B cell (primary cell): ENCODE measurements at regions not wholly inside any gene's neighbourhood (a gene's known extent, or its start where the extent isn't known, plus 50 kb on each side); places are given as distances from the start of the nearest gene placed in this dataset.

Source experiments
- ATAC-seq: fragments of 200-7000 bp; cut with Tn5 transposase; one replicate; pipeline ENCODE4 v1.10.0; 2021; ENCODE audit warnings: low read depth, mild to moderate bottlenecking, moderate number of reproducible peaks, moderate library complexity
- CTCF ChIA-PET: fragments of 350-600 bp; sonication (Branson Sonifier 250); formaldehyde crosslinking; loops from one replicate; lab custom pipeline; 2021; ENCODE audit warnings: antibody characterized with exemption, inconsistent platforms; lab: Charles Lee
- POLR2A ChIA-PET: fragments of 350-600 bp; sonication (Branson Sonifier 250); formaldehyde crosslinking; loops from one replicate; lab custom pipeline; 2021; ENCODE audit warnings: antibody characterized with exemption; lab: Charles Lee
- DNase-seq: peaks from one replicate; pipeline ENCODE4 v3.0.0; 2013
- H2AFZ ChIP-seq: 2 replicates; pipeline ENCODE4 v1.6.1; 2012; ENCODE audit warnings: mild to moderate bottlenecking, low read depth, low read length; ENCODE audit not compliant: insufficient read depth, poor library complexity, severe bottlenecking
- H3K27ac ChIP-seq, 2 donors: 1 replicate in 1 of 2; 2 replicates in 1 of 2; pipeline ENCODE4 v1.5.1; 2012 to 2013; ENCODE audit warnings: low read length in 2 of 2, mild to moderate bottlenecking in 2 of 2, moderate library complexity in 1 of 2
- H3K27me3 ChIP-seq, 4 experiments: fragments of 200-600 bp in 1 of 4; sonication (generic) in 1 of 4; replicated peaks in 1 of 4; 1 replicate in 2 of 4; 2 replicates in 2 of 4; pipeline versions ENCODE4 v1.6.1 to v1.7.0; 2013 to 2016; ENCODE audit warnings: low read length in 3 of 4, mild to moderate bottlenecking in 2 of 4, mixed read lengths in 1 of 4, moderate library complexity in 1 of 4; ENCODE audit not compliant: insufficient read depth in 4 of 4, control insufficient read depth in 3 of 4; ENCODE audit errors: control extremely low read depth in 1 of 4
- H3K36me3 ChIP-seq, 2 experiments: replicated peaks in 1 of 2; 1 replicate in 1 of 2; 2 replicates in 1 of 2; pipeline versions ENCODE4 v1.6.1 to v1.7.1; 2013; ENCODE audit warnings: low read length in 1 of 2; ENCODE audit not compliant: insufficient read depth in 2 of 2, control insufficient read depth in 1 of 2; ENCODE audit errors: control extremely low read depth in 1 of 2, extremely low read depth in 1 of 2
- H3K4me1 ChIP-seq, 2 donors: fragments of 200-600 bp in 1 of 2; sonication (generic) in 1 of 2; 1 replicate in 1 of 2; 2 replicates in 1 of 2; pipeline versions ENCODE4 v1.5.1 to v1.6.1; 2013 to 2017; ENCODE audit warnings: low read length in 2 of 2; ENCODE audit not compliant: control insufficient read depth in 2 of 2, insufficient read depth in 2 of 2
- H3K4me2 ChIP-seq: replicated peaks from 2 replicates; pipeline ENCODE3; 2012; ENCODE audit warnings: mild to moderate bottlenecking, low read depth, low read length; ENCODE audit not compliant: poor library complexity, severe bottlenecking
- H3K4me3 ChIP-seq, 5 experiments: fragments of 200-600 bp in 1 of 5; sonication (generic) in 1 of 5; 1 replicate in 3 of 5; 2 replicates in 2 of 5; pipeline versions ENCODE4 v1.5.1 to v1.7.0; 2011 to 2016; ENCODE audit warnings: low read length in 4 of 5, mild to moderate bottlenecking in 4 of 5, low read depth in 2 of 5, control low read depth in 1 of 5, moderate library complexity in 1 of 5; ENCODE audit not compliant: insufficient read depth in 1 of 5; ENCODE audit errors: control extremely low read depth in 1 of 5, extremely low read depth in 1 of 5
- H3K79me2 ChIP-seq: fragments of 200-600 bp; sonication (generic); one replicate; pipeline ENCODE4 v1.6.0; 2016; ENCODE audit warnings: low read length; ENCODE audit not compliant: control insufficient read depth, insufficient read depth
- H3K9ac ChIP-seq: fragments of 200-600 bp; sonication (generic); 2 replicates; pipeline ENCODE4 v1.6.1; 2017; ENCODE audit warnings: mild to moderate bottlenecking, low read length, moderate library complexity
- H3K9me3 ChIP-seq, 3 donors: one replicate each; pipeline versions ENCODE4 v1.6.1 to v1.7.1; 2013; ENCODE audit warnings: low read length in 2 of 3; ENCODE audit not compliant: control insufficient read depth in 2 of 3, insufficient read depth in 1 of 3; ENCODE audit errors: control extremely low read depth in 1 of 3
- H4K20me1 ChIP-seq: 2 replicates; pipeline ENCODE4 v1.6.0; 2012; ENCODE audit warnings: mild to moderate bottlenecking, low read length; ENCODE audit not compliant: insufficient read depth, control insufficient read depth, poor library complexity, severe bottlenecking
- H3K27ac Mint-ChIP-seq: one replicate; pipeline ENCODE4 v1.8.0; 2021; ENCODE audit warnings: mixed read lengths
- H3K27me3 Mint-ChIP-seq: one replicate; pipeline ENCODE4 v1.8.0; 2021; ENCODE audit warnings: mixed read lengths
- H3K4me1 Mint-ChIP-seq: one replicate; pipeline ENCODE4 v1.8.0; 2021; ENCODE audit warnings: mixed read lengths
- H3K4me3 Mint-ChIP-seq: one replicate; pipeline ENCODE4 v1.8.0; 2021; ENCODE audit warnings: mixed read lengths
- H3K9me3 Mint-ChIP-seq: one replicate; pipeline ENCODE4 v1.8.0; 2022; ENCODE audit warnings: mixed read lengths; ENCODE audit not compliant: insufficient read depth
- CTCF ChIP-seq: fragments of 200-600 bp; IDR thresholded peaks from one replicate; pipeline ENCODE4 v1.8.0; 2022; ENCODE audit warnings: antibody characterized with exemption, mild to moderate bottlenecking
- EZH2 ChIP-seq: IDR thresholded peaks from 2 replicates; pipeline ENCODE4 v1.6.1; 2012; ENCODE audit warnings: borderline replicate concordance, low read depth, mild to moderate bottlenecking, moderate library complexity, low read length; ENCODE audit not compliant: insufficient read depth, poor library complexity, severe bottlenecking
- WGBS: methylation state at CpG from one replicate; pipeline ENCODE4 v1.1.5; 2013; ENCODE audit warnings: missing lambda C conversion rate; ENCODE audit not compliant: insufficient coverage; 5-methylcytosine and 5-hydroxymethylcytosine counted together
- intact Hi-C: fragments of 100-400 bp; cut with micrococcal nuclease; formaldehyde crosslinking; loops from one replicate; pipeline ENCODE4 v1.10.0; 2022

GRCh38 chr17:22515599-22515998 is 823.3 kb downstream of the KCNJ18 start:
- no peak overlapping the region for H3K4me3 ChIP-seq
- DNase-seq (no peak), ATAC-seq (no peak)
- Mint-ChIP-seq H3K9me3 (peaks cover 4% of the 10 kb centered on the region), H3K27me3 (no peaks in the 10 kb centered on the region), H3K27ac (no peak overlapping the region), H3K4me3 (no peak overlapping the region), H3K4me1 (no peaks in the 10 kb centered on the region)
- no peaks in the 10 kb centered on the region for H3K36me3 ChIP-seq
- CTCF ChIA-PET: no interaction called here
- no peaks in the 10 kb centered on the region for H3K4me1 ChIP-seq
- intact Hi-C loops: no loop called here
- H3K27ac ChIP-seq: no peak overlapping the region
- POLR2A ChIA-PET: no interaction called here
- no peak overlapping the region for H3K9ac ChIP-seq
- H3K4me2 ChIP-seq: no peak overlapping the region
- WGBS: 68% methylated on average over 4 of the region's 5 CpGs
- H2AFZ ChIP-seq: no peak overlapping the region
- H3K27me3 ChIP-seq: no peaks in the 10 kb centered on the region
- H3K79me2 ChIP-seq: no peaks in the 10 kb centered on the region
- no peaks in the 10 kb centered on the region for H4K20me1 ChIP-seq
- TF ChIP-seq EZH2 (no peak), CTCF (no peak)
- peaks cover 0 to 40% (median 0%) of the 10 kb centered on the region in 3 donors for H3K9me3 ChIP-seq

- Histone ChIP-seq H3K9ac (no peak overlapping the region), H3K27ac (no peak overlapping the region), H3K9me3 (peaks cover 0 to 40% (median 0%) of the 10 kb centered on the region in 3 donors), H3K36me3 (no peaks in the 10 kb centered on the region), H3K27me3 (no peaks in the 10 kb centered on the region), H4K20me1 (no peaks in the 10 kb centered on the region), H3K4me2 (no peak overlapping the region), H3K4me1 (no peaks in the 10 kb centered on the region), H2AFZ (no peak overlapping the region), H3K79me2 (no peaks in the 10 kb centered on the region), H3K4me3 (no peak overlapping the region)
- no peak for DNase-seq
- Mint-ChIP-seq H3K4me1 (no peaks in the 10 kb centered on the region), H3K4me3 (no peak overlapping the region), H3K9me3 (peaks cover 4% of the 10 kb centered on the region), H3K27me3 (no peaks in the 10 kb centered on the region), H3K27ac (no peak overlapping the region)
- 74% methylated on average over 23 of the region's 26 CpGs for WGBS
- POLR2A ChIA-PET: no interaction called here
- CTCF ChIA-PET: no interaction called here
- TF ChIP-seq EZH2: no peak
- TF ChIP-seq CTCF: no peak
- intact Hi-C loops: no loop called here
- ATAC-seq: no peak
Observed at GRCh38 chr17:22516861-22517636, 824.7 kb downstream of the KCNJ18 start.
